ENCODE measurements at regions not wholly inside any gene's neighbourhood (a gene's known extent, or its start where the extent isn't known, plus 50 kb on each side); places are given as distances from the start of the nearest gene placed in this dataset.

GRCh38 chr6:130526466-130526865 is 160.6 kb downstream of the TMEM200A start:
- Mint-ChIP-seq H3K4me1 (ENCODE audit: low read depth) (peaks cover 19% of the 10 kb centered on the region), H3K27ac (no peak overlapping the region), H3K4me3 (no peak overlapping the region), H3K9me3 (no peaks in the 10 kb centered on the region), H3K27me3 (ENCODE audit: insufficient read depth) (no peaks in the 10 kb centered on the region; the same call in 1 of the 2 replicates), H3K36me3 (ENCODE audit: low read depth) (peaks cover 11% of the 10 kb centered on the region; the same call in 1 of the 2 replicates)
- DNase-seq = no peak
- no peak for TF ChIP-seq CTCF (IDR thresholded peaks at IDR 0.05)

GRCh38 chr6:130527173-130527572 is 161.4 kb downstream of the TMEM200A start:
- Mint-ChIP-seq H3K4me3 (no peak overlapping the region), H3K9me3 (no peaks in the 10 kb centered on the region), H3K27ac (no peak overlapping the region), H3K27me3 (ENCODE audit: insufficient read depth) (no peaks in the 10 kb centered on the region; the same call in 1 of the 2 replicates), H3K36me3 (ENCODE audit: low read depth) (peaks cover 10% of the 10 kb centered on the region; the same call in 1 of the 2 replicates), H3K4me1 (ENCODE audit: low read depth) (peaks cover 19% of the 10 kb centered on the region)
- TF ChIP-seq CTCF (IDR thresholded peaks at IDR 0.05) = no peak
- no peak for DNase-seq

GRCh38 chr6:130529569-130530149 is 163.8 kb downstream of the TMEM200A start:
- peaks cover 10% of the 10 kb centered on the region; the same call in 1 of the 2 replicates for H3K36me3 Mint-ChIP-seq (ENCODE audit: low read depth)
- no peak for TF ChIP-seq CTCF (IDR thresholded peaks at IDR 0.05)
- DNase-seq = no peak
- H3K27me3 Mint-ChIP-seq (ENCODE audit: insufficient read depth) = no peaks in the 10 kb centered on the region; the same call in 1 of the 2 replicates
- no peak overlapping the region for H3K27ac Mint-ChIP-seq
- H3K9me3 Mint-ChIP-seq = no peaks in the 10 kb centered on the region
- no peak overlapping the region for H3K4me3 Mint-ChIP-seq
- peaks cover 19% of the 10 kb centered on the region for H3K4me1 Mint-ChIP-seq (ENCODE audit: low read depth)

GRCh38 chr6:130534627-130535026 is 168.8 kb downstream of the TMEM200A start:
- H3K4me3 Mint-ChIP-seq = no peak overlapping the region
- no peak for DNase-seq
- peaks cover 24% of the 10 kb centered on the region for H3K9me3 Mint-ChIP-seq
- no peaks in the 10 kb centered on the region for H3K27me3 Mint-ChIP-seq (ENCODE audit: insufficient read depth)
- no peak for TF ChIP-seq CTCF (IDR thresholded peaks at IDR 0.05)
- H3K27ac Mint-ChIP-seq = no peak overlapping the region
- peaks cover 7% of the 10 kb centered on the region for H3K4me1 Mint-ChIP-seq (ENCODE audit: low read depth)
- peaks cover 28% of the 10 kb centered on the region for H3K36me3 Mint-ChIP-seq (ENCODE audit: low read depth)

GRCh38 chr6:130535242-130535641 is 169.4 kb downstream of the TMEM200A start:
- TF ChIP-seq CTCF (IDR thresholded peaks at IDR 0.05) = no peak
- Mint-ChIP-seq H3K9me3 (peaks cover 30% of the 10 kb centered on the region), H3K27me3 (ENCODE audit: insufficient read depth) (no peaks in the 10 kb centered on the region), H3K4me1 (ENCODE audit: low read depth) (peaks cover 7% of the 10 kb centered on the region), H3K36me3 (ENCODE audit: low read depth) (peaks cover 34% of the 10 kb centered on the region), H3K4me3 (no peak overlapping the region), H3K27ac (no peak overlapping the region)
- no peak for DNase-seq
